Urinary bladder (tissue), 3 donors: ENCODE measurements at regions not wholly inside any gene's neighbourhood (a gene's known extent, or its start where the extent isn't known, plus 50 kb on each side); places are given as distances from the start of the nearest gene placed in this dataset.

Experiments
- DNase-seq: peaks from one replicate; pipeline ENCODE4 v3.0.0-alpha.2; 2015; ENCODE audit errors: extremely low spot score
- H3K27ac ChIP-seq: one replicate; pipeline ENCODE4 v1.5.1; 2013; ENCODE audit warnings: low read depth, mild to moderate bottlenecking, moderate library complexity
- H3K36me3 ChIP-seq: one replicate; pipeline ENCODE4 v1.6.1; 2013; ENCODE audit warnings: mild to moderate bottlenecking, moderate library complexity; ENCODE audit not compliant: insufficient read depth
- H3K4me1 ChIP-seq: one replicate; pipeline ENCODE4 v1.6.1; 2013; ENCODE audit warnings: mild to moderate bottlenecking, moderate library complexity; ENCODE audit not compliant: insufficient read depth
- H3K4me3 ChIP-seq: one replicate; pipeline ENCODE4 v1.5.1; 2013; ENCODE audit warnings: low read depth, low read length
- WGBS: extraction: QIAGEN DNeasy Blood & Tissue Kit; methylation state at CpG from one replicate; pipeline ENCODE4 v1.1.7; 2013; 5-methylcytosine and 5-hydroxymethylcytosine counted together
- donor health status: healthy with polysubstance abuse.
- donor health status: healthy.

- Histone ChIP-seq H3K4me3 (no peak overlapping the region), H3K36me3 (peaks cover 1% of the 10 kb centered on the region), H3K27ac (no peak overlapping the region), H3K4me1 (no peaks in the 10 kb centered on the region)
- 76% methylated on average over 4 of the region's 4 CpGs for WGBS
- no peak for DNase-seq
Measured at GRCh38 chr22:42217752-42218280, 52.6 kb downstream of the TCF20 start.

- WGBS = 80% methylated on average over 3 of the region's 3 CpGs
- DNase-seq = no peak
- Histone ChIP-seq H3K36me3 (peaks cover 3% of the 10 kb centered on the region), H3K4me1 (no peaks in the 10 kb centered on the region), H3K4me3 (no peak overlapping the region), H3K27ac (no peak overlapping the region)
Measured at GRCh38 chr22:42217019-42217751, 53.3 kb downstream of the TCF20 start.

GRCh38 chr22:42214633-42215415, 55.6 kb downstream of the TCF20 start:
- Histone ChIP-seq H3K4me1 (no peaks in the 10 kb centered on the region), H3K36me3 (peaks cover 3% of the 10 kb centered on the region), H3K27ac (no peak overlapping the region), H3K4me3 (no peak overlapping the region)
- WGBS = 86% methylated on average over 15 of the region's 15 CpGs
- DNase-seq = no peak

GRCh38 chr22:42208362-42208761, 62.1 kb downstream of the TCF20 start:
- peaks cover 3% of the 10 kb centered on the region for H3K36me3 ChIP-seq
- no peak overlapping the region for H3K4me3 ChIP-seq
- DNase-seq = no peak
- H3K4me1 ChIP-seq = no peaks in the 10 kb centered on the region
- no peak overlapping the region for H3K27ac ChIP-seq
- 93% methylated on average over 4 of the region's 4 CpGs for WGBS

GRCh38 chr22:42207918-42208317, 62.5 kb downstream of the TCF20 start:
- Histone ChIP-seq H3K36me3 (peaks cover 2% of the 10 kb centered on the region), H3K27ac (no peak overlapping the region), H3K4me3 (no peak overlapping the region), H3K4me1 (no peaks in the 10 kb centered on the region)
- WGBS = 90% methylated on average over 4 of the region's 4 CpGs
- DNase-seq = no peak

- Histone ChIP-seq H3K4me1 (no peaks in the 10 kb centered on the region), H3K36me3 (no peaks in the 10 kb centered on the region), H3K27ac (no peak overlapping the region), H3K4me3 (no peak overlapping the region)
- no peak for DNase-seq
- 97% methylated on average over 2 of the region's 2 CpGs for WGBS
Measured at GRCh38 chr22:42203609-42204008, 66.8 kb downstream of the TCF20 start.

- no peak for DNase-seq
- Histone ChIP-seq H3K36me3 (no peaks in the 10 kb centered on the region), H3K27ac (no peak overlapping the region), H3K4me3 (no peak overlapping the region), H3K4me1 (no peaks in the 10 kb centered on the region)
- WGBS = 89% methylated on average over 6 of the region's 6 CpGs
Measured at GRCh38 chr22:42202669-42203068, 67.8 kb downstream of the TCF20 start.

GRCh38 chr22:42202048-42202447, 68.4 kb downstream of the TCF20 start:
- DNase-seq = no peak
- H3K36me3 ChIP-seq = no peaks in the 10 kb centered on the region
- 76% methylated on average over 1 of the region's 1 CpG for WGBS
- no peak overlapping the region for H3K4me3 ChIP-seq
- H3K27ac ChIP-seq = no peak overlapping the region
- H3K4me1 ChIP-seq = no peaks in the 10 kb centered on the region

GRCh38 chr22:42199025-42199424, 68.4 kb upstream of the CYP2D6 start:
- Histone ChIP-seq H3K36me3 (no peaks in the 10 kb centered on the region), H3K4me3 (no peak overlapping the region), H3K27ac (no peak overlapping the region), H3K4me1 (no peaks in the 10 kb centered on the region)
- DNase-seq = no peak
- 94% methylated on average over 5 of the region's 5 CpGs for WGBS

- Histone ChIP-seq H3K4me1 (peaks cover 2% of the 10 kb centered on the region), H3K36me3 (no peaks in the 10 kb centered on the region), H3K4me3 (no peak overlapping the region), H3K27ac (no peak overlapping the region)
- WGBS = 75% methylated on average over 3 of the region's 3 CpGs
- DNase-seq = no peak
Measured at GRCh38 chr22:42198226-42198625, 67.6 kb upstream of the CYP2D6 start.

GRCh38 chr22:42196454-42196853, 65.8 kb upstream of the CYP2D6 start:
- WGBS = 92% methylated on average over 2 of the region's 2 CpGs
- Histone ChIP-seq H3K4me1 (peaks cover 2% of the 10 kb centered on the region), H3K4me3 (no peak overlapping the region)

GRCh38 chr22:42194953-42195352, 64.3 kb upstream of the CYP2D6 start:
- H3K4me1 ChIP-seq = peaks cover 2% of the 10 kb centered on the region
- no peak overlapping the region for H3K4me3 ChIP-seq
- H3K36me3 ChIP-seq = no peaks in the 10 kb centered on the region
- no peak for DNase-seq
- no peak overlapping the region for H3K27ac ChIP-seq

More at GRCh38 chr22:42196454-42196853, 65.8 kb upstream of the CYP2D6 start:
- DNase-seq = no peak
- no peak overlapping the region for H3K27ac ChIP-seq
- no peaks in the 10 kb centered on the region for H3K36me3 ChIP-seq

- H3K36me3 ChIP-seq = no peaks in the 10 kb centered on the region
- 93% methylated on average over 10 of the region's 10 CpGs for WGBS
- peaks cover 2% of the 10 kb centered on the region for H3K4me1 ChIP-seq
- H3K27ac ChIP-seq = no peak overlapping the region
- no peak for DNase-seq
- no peak overlapping the region for H3K4me3 ChIP-seq
Measured at GRCh38 chr22:42194104-42194851, 63.7 kb upstream of the CYP2D6 start.
